HPDE6-E6E7 (cell line): ENCODE measurements at regions not wholly inside any gene's neighbourhood (a gene's known extent, or its start where the extent isn't known, plus 50 kb on each side); places are given as distances from the start of the nearest gene placed in this dataset.

Source experiments
- DNase-seq: peaks from one replicate; pipeline ENCODE4 v3.0.0; 2011; ENCODE audit warnings: missing footprints; ENCODE audit errors: extremely low spot score

DNA sequence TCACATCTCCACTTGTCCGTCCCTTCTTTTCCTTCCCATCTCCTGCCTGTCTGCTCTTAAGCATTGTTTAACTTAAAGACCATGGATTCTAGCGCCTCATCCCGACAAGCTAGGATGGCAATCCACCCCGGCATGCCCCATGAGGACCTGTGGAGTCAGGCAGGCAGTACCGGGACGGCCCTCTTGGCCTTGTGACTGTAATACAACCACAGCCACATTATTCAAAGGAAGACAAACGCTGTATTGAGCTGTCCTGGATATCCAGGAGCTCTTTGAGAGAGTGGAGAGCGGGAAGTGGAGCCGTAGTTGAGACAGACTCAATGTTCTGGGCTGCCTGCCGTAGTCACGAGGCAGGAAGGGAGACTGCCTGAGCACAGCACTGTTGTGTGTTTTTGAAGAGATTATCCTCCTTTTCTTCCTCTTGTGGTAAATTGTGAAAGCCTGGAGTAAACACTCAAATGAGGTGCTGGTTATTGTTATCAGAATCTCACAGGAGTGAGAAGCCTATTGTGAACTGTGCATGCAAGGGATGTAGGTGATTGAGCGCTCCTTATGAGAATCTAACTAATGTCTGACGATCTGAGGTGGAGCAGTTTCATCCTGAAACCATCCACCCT lies 929.8 kb upstream of the CNTNAP5 start:
- DNase-seq: no peak

DNA sequence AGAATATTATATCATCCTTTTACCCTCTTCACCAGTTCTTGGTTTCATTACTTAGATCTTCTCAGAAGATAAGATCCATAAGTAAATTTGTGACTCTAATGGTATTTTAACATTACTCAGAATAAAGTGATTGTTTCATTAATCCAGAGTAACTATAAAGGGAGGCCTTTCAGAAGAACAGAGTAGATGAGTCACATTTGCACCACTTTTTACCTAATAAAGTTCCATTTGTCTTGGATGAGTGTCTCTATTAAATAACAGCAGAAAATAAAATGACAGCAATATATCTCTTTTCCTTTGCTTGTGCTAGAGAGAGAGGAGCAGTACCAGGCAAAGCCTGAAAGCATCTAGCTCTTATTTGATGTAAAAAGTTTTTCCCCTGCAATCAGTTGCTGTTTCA lies 926.5 kb upstream of the CNTNAP5 start:
- DNase-seq: no peak

DNA sequence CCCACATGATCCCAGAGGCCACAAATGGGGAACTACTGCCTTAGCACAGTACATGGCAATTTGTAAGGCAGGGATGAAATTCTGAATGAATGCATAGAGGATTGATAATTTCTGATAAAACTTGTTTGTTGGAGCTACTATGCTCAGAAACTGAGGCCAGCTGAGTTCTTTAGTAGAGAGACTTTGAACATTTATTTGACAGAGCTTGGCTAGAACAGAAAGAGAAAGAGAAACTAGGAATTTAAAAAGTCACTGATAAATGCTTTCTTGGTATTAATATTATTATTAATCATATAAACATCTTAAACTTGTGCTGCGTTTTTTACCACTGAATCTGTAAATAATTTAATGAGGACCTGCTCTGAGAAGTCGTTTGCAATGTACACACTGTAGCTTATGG lies 923.7 kb upstream of the CNTNAP5 start:
- DNase-seq: no peak

DNA sequence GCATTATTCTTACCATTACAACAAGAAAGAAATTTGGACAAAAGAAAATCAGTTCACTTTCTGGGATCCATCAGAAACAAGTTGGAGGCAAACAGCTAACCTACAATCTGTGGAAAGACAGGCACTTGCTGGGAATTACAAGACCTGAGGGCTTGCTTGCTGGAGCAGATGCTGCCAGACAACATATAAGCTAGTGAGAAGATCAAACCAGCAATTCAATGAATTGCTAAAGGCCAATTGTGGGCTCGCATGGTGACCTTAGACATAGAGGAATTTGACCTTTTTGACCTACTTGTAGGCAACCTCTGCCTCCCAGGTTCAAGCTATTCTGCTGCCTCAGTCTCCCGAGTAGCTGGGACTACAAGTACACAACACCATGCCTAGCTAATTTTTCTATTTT lies 921.2 kb upstream of the CNTNAP5 start:
- no peak for DNase-seq

DNA sequence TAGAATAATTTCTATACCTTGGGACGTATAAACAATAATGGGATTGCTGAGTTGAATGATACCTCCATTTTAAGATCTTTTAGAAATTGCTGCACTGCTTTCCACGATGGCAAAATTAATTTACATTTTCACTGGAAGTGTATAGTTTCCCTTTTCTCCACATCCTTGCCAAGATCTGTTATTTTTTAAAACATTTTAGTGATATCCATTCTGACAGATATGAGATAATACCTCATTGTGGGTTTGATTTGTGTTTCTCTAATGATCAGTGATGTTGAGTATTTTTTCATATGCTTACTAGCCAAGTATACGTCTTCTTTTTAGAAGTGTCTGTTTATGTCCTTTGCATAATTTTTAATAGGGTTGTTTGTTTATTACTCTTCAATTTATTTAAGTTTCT lies 908.5 kb upstream of the CNTNAP5 start:
- no peak for DNase-seq

DNA sequence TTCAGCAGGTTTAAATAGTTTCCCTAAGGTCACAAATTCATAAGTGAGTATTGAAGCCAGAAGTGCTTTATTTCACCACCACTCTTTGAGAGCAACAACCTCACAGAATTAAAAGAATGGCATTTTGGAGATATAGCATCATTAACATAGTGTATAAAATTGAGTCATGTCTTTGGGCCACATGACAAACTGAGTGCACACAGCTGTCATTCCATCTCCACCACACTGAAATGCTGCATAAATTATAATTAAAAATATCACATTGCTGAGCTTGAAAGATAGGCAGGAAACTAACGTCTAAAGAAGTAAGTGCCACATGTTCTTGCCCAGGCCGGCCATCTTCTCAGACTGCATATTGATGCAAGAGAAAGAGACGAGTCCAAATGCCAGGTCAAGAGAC lies 897.9 kb upstream of the CNTNAP5 start:
- no peak for DNase-seq

DNA sequence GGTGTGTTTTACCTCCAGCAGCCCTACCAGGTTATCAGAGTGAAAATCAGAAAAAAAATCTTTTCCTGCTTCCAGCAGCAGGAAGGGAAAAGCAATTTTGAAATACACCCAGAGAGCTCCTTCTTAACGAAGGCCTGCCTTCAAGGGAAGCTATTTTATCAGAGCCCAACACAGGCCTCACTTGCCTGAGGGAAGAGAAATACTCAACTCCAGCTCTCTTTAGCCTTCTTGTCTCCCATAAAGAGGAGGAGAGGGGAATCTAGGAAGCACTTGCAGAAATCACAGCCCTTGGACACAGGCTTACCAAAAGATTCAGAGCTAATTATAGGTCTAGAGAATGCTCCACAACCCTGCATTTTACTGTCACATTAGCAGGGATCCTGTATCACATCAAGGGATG lies 896.1 kb upstream of the CNTNAP5 start:
- no peak for DNase-seq

DNA sequence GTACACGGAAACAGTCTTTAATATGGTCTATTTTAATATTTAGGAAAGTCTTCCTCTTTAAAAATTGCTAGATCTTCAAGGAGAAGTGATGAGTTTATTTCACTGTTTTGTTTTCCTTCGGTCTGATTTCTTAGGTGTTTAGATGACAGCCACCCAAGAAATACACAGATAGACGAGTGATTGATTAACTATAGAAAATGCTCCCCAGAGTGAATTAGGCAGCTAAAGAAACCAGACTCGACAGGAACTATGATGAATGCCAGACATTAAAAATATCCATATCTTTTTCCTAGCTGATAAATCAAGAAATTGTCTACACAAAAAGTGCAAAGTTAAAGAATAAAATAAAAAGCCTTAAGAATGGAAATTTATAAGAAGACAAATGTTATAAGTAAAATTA lies 888.7 kb upstream of the CNTNAP5 start:
- DNase-seq: no peak

DNA sequence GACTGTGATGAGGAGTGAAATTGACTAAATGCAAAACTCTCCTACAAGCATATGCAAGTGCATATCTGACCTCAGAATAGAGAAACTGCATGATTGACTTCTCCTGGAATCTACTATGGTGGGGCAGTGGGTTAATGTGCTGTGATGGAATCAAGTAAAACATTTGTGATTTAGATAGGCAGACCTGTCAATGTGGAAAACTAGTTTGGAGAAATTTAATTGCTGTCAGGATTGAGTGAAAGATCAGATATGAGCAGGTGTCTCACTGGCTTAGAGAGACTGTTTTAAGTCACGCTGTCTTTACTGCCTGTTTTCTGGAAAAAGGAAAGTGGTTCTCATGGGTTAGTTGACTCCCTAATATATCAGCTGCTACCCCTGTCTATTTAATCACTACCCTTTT lies 881.0 kb upstream of the CNTNAP5 start:
- DNase-seq: no peak

DNA sequence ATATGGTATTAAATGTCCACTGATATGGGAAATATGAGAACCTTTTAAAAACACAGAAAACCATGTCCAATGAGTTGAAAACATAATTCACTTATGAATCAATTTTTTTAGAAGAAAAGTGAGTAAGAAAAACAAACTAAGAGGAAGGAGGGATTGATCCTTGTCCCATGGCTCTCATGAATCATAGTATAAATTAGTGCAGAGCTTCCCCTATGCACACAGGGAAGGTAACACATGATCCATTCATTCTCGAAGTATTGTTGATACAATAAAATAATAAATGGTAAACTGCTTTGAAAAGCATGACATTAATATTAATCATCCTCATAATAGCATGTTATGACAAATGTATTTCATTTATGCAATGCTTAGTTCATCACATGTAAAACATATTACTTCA lies 872.0 kb upstream of the CNTNAP5 start:
- no peak for DNase-seq

DNA sequence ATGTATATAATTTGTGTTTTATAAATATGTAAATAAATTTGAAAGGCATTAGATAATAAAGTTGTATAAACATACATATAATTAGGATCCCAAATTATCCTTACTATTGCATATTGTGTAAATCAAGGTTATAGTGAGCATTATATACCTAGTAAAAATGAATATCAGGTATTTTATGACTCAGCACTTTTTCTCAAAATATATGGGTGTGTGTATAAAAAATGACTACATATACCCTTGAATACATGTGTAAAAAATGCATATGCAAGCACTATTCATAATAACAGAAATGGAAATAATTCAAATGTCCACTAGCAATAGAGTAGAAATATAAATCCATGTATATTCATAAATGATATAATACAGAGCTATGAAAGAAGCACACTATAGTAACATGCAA lies 870.9 kb upstream of the CNTNAP5 start:
- DNase-seq: no peak

DNA sequence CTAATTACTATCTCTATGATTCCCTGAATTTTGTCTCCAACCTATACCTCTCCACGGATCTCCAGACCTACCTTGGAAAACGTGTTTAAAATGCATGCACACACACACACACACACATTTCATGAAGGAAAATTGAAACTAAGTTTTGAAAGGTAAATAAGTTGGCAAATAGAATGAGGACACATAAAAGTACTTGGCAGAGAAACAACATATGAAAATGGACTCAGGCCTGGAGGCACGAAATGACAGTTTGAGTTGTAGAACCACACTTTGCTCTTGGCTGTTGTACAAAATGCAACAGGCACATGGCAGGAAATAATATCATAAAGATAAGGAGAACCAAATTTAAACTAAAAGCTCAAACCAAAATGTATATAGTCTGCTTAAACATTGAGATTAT lies 868.1 kb upstream of the CNTNAP5 start:
- DNase-seq: no peak

DNA sequence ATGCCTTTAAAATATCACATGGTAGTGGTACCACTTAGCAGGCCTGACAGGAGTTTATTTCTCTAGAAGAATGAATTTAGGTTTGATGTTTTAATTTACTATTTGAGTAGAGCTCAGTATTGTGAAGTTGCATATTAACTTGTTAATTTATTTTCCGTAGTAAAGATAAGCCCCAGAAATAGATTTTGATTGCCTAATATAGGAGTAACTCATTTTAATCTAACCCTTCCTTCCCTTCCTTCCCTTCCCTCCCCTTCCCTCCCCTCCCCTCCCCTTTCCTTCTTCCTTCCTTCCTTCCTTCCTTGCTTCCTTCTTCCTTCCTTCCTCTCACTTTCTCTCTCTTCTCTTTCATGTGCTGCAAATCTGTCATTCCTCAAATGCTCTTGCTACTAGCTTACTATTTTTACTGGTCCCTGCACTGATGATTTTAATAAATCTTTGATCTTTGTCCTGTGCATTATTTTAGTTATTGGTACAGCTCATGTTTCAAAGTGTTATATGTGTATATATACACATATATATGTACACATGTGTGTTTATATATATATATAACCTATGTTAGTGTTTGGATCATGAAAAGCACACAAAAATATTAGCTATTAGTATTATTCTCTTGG lies 862.6 kb upstream of the CNTNAP5 start:
- no peak for DNase-seq

DNA sequence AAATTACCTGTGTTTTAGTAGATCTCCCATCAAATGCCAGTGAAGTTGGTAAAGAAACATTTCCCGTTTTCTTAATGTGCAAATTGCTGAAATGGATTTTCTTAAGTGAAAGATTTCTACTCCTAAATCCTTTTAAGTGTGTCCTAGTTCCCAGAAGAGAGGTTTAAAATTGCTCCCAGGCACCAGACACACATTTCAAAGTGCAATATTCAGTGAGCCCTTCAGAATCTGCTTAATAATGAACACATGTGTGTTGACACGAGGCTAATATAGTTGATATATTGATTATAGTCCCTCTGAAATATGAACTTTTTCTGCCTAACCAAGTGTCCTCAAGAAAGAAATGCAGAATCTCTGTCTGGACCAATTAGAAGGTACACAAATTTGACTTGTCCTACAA lies 861.7 kb upstream of the CNTNAP5 start:
- DNase-seq: no peak

DNA sequence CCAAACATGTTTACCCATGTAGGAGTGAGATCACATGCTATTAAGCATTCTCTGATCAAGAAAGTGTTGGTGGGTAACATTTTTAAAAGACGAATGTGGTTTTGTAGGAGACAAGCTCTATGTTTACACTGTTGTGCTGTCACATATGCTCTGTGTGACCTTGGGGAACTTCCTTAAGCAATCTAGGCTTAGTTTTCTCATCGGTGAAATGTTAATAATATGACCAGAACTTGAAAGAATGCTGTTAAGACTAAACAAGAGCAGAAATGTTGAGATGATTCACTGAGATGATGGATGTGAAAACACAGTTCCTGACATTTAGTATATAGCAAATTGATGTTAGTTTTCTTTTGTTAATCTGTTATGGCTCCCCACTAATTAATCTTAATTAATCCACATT lies 860.9 kb upstream of the CNTNAP5 start:
- no peak for DNase-seq

DNA sequence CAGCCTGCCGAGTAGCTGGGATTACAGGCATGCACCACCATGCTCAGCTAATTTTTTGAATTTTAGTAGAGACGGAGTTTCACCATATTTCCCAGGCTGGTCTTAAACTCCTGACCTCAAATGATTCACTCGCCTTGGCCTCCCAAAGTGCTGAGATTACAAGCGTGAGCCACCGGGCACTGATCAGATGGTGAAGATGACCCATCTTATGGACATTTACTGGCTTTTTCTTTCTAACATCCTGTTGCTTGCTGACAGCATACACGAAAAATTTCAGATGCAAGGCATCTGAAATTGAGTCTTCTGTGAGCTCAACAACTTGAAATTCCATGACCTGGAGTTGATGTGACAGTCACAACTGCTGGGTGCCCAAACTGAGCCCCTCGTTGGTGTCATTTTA lies 859.5 kb upstream of the CNTNAP5 start:
- DNase-seq: no peak

DNA sequence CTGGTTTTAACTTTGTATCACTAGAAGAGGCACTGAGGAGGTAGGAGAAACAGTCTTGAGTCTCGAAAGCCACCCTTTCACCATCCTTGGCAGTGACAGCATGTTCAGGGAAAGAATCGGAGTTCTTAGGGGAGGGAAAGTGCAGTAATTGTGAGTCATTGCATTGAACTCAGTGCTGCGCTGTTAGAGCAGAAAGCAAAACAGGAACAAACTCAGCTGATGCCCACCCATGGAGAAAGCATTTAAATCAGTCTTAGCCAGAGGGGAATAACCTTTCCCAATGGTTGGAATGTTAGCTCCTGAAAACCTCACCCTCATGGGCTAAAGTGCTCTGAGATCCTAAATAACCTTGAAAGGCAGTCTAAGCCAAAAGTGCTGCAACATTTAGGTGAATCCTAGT lies 845.6 kb upstream of the CNTNAP5 start:
- DNase-seq: no peak

DNA sequence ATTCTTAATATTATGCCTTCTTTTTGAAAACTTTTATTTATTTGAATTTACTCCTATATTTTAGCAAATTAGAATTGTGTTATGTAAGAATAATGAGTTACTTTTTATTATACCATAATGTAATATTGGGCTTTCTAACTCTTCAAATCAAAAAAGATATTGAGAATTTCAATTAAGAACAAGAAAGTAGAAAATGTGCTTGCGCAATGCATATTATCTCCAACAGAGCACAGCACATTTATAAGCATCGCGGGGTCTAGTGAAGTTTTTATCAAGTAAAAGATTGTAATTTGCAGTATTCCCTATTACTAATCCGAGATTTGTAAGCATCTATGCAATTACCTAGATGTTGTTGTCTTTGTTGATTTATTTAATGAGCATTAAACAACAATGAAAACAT lies 829.1 kb upstream of the CNTNAP5 start:
- no peak for DNase-seq

DNA sequence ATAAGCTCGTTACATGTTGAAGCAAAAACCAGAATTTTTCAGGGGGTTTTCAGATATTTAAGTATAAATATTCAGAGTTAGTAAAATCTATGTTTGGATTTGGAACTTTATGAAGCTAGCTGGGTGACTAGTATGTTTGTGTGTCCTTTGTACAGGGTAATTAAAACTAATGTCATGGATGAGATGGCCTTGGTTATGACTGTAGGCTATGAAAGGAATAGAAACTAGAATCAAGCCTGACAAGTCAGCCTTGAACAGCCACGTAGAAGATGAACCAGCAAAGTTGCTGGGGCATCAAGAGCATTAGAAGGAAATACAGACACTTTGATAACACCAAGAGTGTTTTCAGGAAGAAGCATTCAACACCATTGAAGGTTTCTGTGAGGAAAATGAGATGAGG lies 825.1 kb upstream of the CNTNAP5 start:
- no peak for DNase-seq

DNA sequence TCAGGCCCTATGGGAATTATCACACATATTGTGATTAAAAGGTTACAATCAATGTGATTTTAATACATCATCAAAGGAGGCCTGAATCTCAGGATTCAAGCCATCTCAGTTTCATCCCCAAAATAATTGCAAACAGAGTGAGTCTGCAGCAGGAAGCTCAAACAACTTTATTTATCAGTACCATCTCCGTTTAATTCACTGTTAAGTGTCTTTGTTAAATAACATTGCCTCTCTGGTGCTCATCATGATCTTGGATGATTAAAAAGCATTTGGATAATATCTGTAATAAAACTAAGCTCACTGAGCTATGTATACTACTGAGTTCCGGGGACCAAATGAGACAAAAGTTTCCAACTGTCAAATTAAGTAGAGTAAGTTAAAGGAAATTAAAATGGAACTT lies 817.8 kb upstream of the CNTNAP5 start:
- no peak for DNase-seq

DNA sequence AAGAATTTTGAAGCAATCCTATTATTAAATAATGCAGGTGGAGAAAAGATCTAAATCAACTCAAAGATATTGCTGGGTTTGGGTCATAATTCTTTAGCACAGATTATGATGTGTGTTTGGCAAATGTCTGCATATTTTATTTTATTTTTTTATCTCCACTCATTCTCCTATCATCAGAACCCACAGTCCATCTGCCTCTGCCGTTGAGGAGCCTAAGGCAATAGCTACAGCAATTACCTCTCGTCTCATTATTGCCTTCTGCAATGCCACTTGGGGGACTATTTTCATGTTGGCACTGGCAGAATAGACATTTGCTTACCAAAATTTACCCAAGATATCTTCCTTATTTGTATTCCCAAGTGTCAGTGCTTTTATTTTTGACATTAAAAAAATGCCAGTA lies 815.9 kb upstream of the CNTNAP5 start:
- no peak for DNase-seq

DNA sequence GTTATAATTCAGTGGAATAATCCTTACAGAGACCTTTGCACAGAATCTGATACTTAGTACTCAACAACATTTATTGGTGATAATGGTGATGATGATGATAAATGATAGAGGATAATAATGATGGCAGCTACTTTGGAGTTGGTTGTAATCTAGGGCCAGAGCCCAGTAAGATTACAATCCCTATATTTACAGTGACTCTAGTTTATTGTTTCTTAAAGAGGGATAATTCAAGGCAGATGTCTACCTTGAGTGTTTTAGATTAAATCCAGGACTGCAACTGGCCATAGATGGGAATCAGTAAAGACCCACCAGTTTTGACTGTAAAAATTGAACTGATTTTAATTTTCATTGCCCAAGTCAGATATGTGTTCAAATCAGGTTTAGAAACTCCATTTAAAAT lies 813.9 kb upstream of the CNTNAP5 start:
- DNase-seq: no peak

DNA sequence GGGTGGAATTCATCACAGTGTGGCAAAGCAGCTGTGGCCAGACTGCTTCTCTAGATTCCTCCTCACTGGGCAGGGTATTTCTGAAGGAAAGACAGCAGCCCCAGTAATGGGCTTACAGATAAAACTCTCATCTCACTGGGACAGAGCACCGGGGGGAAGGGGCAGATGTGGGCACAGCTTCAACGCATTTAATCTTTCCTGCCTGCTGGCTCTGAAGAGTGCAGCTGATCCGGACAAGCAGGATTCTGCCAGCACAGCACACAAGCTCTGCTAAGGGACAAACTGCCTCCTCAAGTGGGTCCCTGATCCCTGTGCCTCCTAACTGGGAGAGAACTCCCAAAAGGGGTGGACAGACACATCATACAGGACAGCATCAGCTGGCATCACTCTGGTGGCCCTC lies 779.9 kb upstream of the CNTNAP5 start:
- no peak for DNase-seq

DNA sequence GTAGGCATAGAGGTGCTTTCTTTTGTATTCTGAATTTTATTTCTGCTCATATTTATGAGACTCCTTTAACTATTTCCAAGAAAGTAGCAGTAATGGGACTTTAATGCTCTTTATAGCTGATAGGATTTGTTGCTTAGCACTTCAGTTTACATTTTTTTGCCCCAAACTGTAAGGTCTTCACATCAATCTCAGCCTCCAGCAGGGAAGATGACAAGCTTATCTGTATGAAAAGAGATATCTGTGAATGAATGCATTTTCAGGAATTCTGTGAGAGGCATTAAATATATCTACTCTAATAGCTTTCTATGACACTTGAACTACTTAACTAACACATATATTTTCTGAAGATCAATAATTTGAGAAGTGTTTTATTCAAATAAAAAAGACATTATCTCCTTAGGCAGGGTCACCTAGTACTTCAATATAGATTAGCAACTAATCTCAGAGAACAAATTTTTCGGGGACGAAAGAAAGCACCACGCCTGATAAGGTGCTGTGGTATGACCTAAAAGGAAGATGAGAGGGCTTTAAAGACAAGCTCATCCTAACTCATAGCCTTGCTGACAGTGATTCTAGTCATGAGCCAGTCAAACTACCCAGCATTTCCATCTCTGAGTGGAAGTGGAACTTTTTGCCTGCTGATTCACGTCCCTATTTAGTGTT lies 766.1 kb upstream of the CNTNAP5 start:
- DNase-seq: no peak
